PC-3 (cell line): ENCODE measurements at regions not wholly inside any gene's neighbourhood (a gene's known extent, or its start where the extent isn't known, plus 50 kb on each side); places are given as distances from the start of the nearest gene placed in this dataset.

Source experiments
- EZH2 ChIP-seq: fragments of 300-600 bp; sonication (generic); IDR thresholded peaks from one replicate; pipeline ENCODE4 v1.6.1; 2017; ENCODE audit warnings: antibody characterized with exemption, mild to moderate bottlenecking, low read length; ENCODE audit not compliant: unreplicated experiment
- EZH2phosphoT487 ChIP-seq: fragments of 300-600 bp; sonication (generic); IDR thresholded peaks from 2 replicates; pipeline ENCODE4 v1.6.1; 2018; ENCODE audit warnings: mild to moderate bottlenecking, antibody characterized with exemption, low read length, borderline replicate concordance
- TF ChIP-seq, protein P1 (sequence below): fragments of 300-600 bp; sonication (generic); conservative IDR thresholded peaks from 2 replicates; pipeline ENCODE4 v1.5.1; 2017; ENCODE audit warnings: antibody characterized with exemption, low read depth, mild to moderate bottlenecking, low read length

- TF ChIP-seq, protein P1, sequence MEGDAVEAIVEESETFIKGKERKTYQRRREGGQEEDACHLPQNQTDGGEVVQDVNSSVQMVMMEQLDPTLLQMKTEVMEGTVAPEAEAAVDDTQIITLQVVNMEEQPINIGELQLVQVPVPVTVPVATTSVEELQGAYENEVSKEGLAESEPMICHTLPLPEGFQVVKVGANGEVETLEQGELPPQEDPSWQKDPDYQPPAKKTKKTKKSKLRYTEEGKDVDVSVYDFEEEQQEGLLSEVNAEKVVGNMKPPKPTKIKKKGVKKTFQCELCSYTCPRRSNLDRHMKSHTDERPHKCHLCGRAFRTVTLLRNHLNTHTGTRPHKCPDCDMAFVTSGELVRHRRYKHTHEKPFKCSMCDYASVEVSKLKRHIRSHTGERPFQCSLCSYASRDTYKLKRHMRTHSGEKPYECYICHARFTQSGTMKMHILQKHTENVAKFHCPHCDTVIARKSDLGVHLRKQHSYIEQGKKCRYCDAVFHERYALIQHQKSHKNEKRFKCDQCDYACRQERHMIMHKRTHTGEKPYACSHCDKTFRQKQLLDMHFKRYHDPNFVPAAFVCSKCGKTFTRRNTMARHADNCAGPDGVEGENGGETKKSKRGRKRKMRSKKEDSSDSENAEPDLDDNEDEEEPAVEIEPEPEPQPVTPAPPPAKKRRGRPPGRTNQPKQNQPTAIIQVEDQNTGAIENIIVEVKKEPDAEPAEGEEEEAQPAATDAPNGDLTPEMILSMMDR, result no peak
- TF ChIP-seq EZH2 (no peak), EZH2phosphoT487 (no peak)
Measured at GRCh38 chr9:24381205-24381604, 164.5 kb downstream of the IZUMO3 start.
